Epithelial cell of prostate (primary cell): ENCODE measurements at regions not wholly inside any gene's neighbourhood (a gene's known extent, or its start where the extent isn't known, plus 50 kb on each side); places are given as distances from the start of the nearest gene placed in this dataset.
"Not testable (repeated sequence)": the region's sequence is repeated elsewhere in the genome, so short reads cannot be mapped to it uniquely, and the experiment has no call there.

Experiments
- DNase-seq: peaks from one replicate; pipeline ENCODE4 v3.0.0-alpha.2; 2011; ENCODE audit warnings: low read depth, low spot score
- H3K27ac ChIP-seq: fragments of 450-650 bp; 2 replicates; pipeline ENCODE4 v1.5.1; 2017; ENCODE audit warnings: mild to moderate bottlenecking

GRCh38 chr9:86486891-86487837 lies 133.0 kb upstream of the TUT7 start:
- DNase-seq: no peak
- no peak overlapping the region for H3K27ac ChIP-seq

GRCh38 chr9:86485359-86485758 lies 131.1 kb upstream of the TUT7 start:
- DNase-seq: no peak
- H3K27ac ChIP-seq: no peak overlapping the region

DNA sequence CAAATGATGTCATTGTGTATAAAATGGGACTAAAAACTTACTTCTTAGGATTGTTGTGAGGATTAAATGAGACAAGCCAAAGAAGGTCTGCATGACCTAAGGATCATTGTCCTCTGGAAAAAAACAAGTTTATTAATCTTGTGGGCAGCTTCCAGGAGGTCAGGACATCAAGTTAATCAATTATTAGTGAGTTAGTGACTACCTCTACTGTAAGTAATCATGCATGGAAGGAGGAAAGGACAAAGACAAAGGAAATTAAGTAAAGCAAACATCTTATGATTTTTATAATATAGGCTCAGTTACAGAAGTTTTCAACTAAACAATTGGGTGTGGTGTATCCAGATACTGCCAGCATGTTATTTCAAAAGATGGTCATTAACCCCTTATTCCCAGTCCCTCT lies 129.3 kb upstream of the TUT7 start:
- no peak overlapping the region for H3K27ac ChIP-seq
- no peak for DNase-seq

DNA sequence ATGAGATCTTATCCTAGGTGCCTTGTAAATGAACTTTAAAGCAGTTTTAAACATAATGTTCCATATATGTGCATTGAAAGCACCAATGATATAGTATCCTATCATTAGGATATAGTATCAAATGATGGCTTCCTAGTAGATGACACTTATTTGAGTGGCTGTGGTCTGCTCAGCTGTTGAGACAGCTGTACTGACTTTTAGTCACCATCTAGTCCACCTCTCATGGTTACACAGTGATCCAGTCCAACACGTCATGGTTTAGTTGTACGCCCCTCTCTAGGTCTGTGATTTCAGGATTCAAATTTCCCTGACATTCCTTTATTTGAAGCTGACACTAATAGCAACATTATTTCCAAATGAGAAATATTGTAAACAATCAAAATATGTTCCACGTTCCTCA lies 127.3 kb upstream of the TUT7 start:
- no peak for DNase-seq
- no peak overlapping the region for H3K27ac ChIP-seq

DNA sequence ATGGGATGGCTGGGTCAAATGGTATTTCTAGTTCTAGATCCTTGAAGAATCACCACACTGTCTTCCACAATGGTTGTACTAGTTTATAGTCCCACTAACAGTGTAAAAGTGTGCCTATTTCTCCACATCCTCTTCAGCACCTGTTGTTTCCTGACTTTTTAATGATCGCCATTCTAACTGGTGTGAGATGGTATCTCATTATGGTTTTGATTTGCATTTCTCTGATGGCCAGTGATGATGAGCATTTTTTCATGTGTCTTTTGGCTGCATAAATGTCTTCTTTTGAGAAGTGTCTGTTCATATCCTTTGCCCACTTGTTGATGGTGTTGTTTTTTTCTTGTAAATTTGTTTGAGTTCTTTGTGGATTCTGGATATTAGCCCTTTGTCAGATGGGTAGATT lies 121.0 kb upstream of the TUT7 start:
- H3K27ac ChIP-seq, DNase-seq: not testable (repeated sequence)

- no peak for DNase-seq
- no peak overlapping the region for H3K27ac ChIP-seq
Observed at GRCh38 chr9:86471171-86471815, 117.1 kb upstream of the TUT7 start.

- no peak overlapping the region for H3K27ac ChIP-seq
- DNase-seq: no peak
Observed at GRCh38 chr9:86470326-86470725, 116.1 kb upstream of the TUT7 start.

GRCh38 chr9:86469476-86470250 lies 115.5 kb upstream of the TUT7 start:
- no peak for DNase-seq
- no peak overlapping the region for H3K27ac ChIP-seq

- DNase-seq: no peak
- no peak overlapping the region for H3K27ac ChIP-seq
Observed at GRCh38 chr9:86464242-86464641, 110.0 kb upstream of the TUT7 start.

DNA sequence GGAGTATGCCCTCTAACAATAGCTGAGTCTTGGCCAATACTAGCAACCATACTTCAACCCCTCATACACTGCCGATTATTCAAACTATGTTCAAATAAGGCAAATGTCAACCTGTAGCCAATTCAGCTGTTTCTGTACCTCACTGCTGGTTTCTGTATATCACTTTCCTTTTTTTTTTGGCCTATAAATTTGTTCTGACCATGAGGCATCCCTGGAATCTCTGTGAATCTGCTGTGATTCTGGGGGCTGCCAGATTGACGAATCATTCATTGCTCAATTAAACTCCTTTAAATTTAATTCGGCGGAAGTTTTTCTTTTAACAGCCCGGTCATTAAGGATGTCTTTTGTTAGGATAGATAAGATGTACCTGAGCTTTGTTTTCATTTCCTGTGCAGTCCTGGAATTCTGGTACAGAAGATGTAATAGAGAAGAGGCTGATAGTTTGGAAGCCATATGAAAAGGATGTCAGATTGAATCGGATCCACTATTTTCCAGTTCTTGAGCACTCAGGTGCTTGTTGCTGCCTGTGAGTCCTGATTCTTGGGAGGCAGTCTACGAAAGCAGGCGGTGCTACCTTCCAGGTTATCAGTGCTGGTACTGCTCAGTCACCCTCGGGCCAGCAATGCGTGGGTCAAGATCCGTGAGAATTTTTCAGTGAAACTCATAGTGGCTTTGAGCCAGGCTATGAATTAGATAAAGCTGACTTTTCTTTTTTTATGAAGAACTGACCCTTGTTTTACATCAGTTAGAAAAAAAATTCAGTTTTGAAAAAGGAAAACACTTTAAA lies 106.2 kb upstream of the TUT7 start:
- DNase-seq: no peak
- H3K27ac ChIP-seq: no peak overlapping the region

- H3K27ac ChIP-seq: no peak overlapping the region
Observed at GRCh38 chr9:86459599-86460155, 105.5 kb upstream of the TUT7 start.

DNA sequence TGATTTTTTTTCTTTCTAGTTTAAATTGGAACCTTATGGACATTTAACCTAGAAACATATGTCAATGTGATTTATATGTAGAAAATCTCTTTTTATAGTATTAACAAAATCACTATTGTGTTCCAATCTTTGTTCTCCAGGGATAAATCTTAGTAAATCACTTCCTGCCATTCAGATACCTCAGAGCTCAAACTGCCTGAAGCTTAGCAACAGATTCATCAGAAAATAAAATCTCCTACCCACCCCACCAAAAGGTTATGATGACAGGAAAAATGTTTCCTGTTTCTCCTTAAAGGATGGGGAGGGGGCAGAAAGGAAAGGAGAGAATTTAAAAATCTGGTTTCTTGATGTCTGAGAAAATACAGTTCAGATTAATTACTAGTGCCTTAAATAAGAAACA lies 105.0 kb upstream of the TUT7 start:
- no peak for DNase-seq
- no peak overlapping the region for H3K27ac ChIP-seq

More at GRCh38 chr9:86459599-86460155, 105.5 kb upstream of the TUT7 start:
- DNase-seq: no peak

DNA sequence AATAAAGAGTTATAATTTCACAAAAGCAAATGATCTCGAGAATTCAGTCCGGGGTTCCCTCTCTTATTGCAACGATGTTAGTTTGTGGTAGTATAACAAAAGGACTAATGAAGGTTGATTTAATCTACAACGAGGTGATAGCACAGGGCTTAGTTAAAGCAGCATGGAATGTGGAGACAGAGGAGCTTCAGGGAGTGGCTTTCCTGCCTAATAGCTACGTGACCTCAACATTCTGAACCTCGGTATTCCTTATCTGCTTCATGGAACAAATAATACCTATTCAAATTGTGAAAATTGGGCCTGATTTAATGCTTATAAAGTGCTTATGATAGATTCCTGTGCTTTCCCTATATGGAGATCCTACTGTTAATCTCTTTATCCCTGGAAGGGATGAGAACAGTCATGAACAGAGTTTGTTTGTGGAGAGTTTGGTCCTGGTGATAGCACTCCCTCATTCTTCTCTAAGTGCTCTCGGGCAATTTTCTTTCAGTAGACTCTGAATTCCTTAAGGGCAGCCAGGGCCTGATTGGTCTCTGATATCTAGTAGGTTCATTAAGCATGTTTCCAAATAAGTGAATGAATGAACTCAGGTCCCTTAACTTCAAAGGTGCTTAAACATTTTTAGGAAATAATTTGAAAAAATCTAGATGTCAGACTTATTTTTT lies 104.1 kb upstream of the TUT7 start:
- DNase-seq: no peak

GRCh38 chr9:86456416-86456815 lies 102.2 kb upstream of the TUT7 start:
- no peak for DNase-seq
- no peak overlapping the region for H3K27ac ChIP-seq

More for the DNA sequence above, 104.1 kb upstream of the TUT7 start:
- H3K27ac ChIP-seq: no peak overlapping the region

DNA sequence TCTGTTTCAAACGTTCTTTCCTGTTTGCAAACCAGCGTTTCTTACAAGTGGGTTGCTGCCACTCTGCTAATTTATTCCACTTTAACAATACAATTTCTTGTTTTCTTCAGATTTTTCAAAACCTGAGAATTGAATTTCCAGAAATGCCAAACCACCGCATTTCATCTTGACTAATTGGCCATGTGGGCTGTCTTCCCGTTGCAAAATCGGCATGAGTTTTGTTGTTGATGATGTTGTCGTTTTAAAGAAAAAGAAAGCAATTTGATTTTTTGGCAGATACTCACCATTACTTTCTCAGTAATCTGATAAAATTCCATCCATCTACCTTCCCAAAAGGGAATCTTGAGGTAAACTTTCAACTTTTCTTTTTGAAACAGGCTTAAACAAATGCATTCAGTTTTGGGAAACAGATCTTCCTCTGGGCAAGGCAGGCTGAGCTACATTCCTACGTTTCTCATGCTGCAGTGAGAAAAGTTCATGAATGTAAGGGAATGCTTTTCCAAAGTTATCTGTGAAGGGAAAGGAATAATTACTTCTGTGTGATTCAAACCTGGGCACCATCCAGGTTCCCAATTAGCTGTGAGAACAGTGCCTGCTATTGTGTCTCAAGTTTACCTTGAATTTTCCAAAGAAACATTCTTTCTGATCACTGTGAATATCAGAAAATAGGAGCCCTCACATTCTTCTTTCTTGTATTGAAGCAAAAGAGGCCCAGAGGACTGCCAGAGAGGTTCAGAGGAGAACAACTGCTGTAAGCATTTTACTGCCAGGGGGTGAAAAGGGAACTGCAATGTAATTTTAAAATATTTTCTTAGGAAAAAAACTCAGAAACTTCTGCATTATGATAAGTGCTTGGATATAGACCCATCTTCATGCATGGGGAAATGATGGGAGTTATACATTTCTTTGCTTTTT lies 100.7 kb upstream of the TUT7 start:
- H3K27ac ChIP-seq: no peak overlapping the region
- DNase-seq: no peak

GRCh38 chr9:86452201-86452828 lies 98.1 kb upstream of the TUT7 start:
- H3K27ac ChIP-seq: no peak overlapping the region
- no peak for DNase-seq

- no peak overlapping the region for H3K27ac ChIP-seq
- no peak for DNase-seq
Observed at GRCh38 chr9:86449246-86449645, 95.0 kb upstream of the TUT7 start.

GRCh38 chr9:86445671-86446070 lies 91.5 kb upstream of the TUT7 start:
- DNase-seq: peak; percentile 36
- no peak overlapping the region for H3K27ac ChIP-seq
